ENCODE measurements at regions not wholly inside any gene's neighbourhood (a gene's known extent, or its start where the extent isn't known, plus 50 kb on each side); places are given as distances from the start of the nearest gene placed in this dataset.

DNA sequence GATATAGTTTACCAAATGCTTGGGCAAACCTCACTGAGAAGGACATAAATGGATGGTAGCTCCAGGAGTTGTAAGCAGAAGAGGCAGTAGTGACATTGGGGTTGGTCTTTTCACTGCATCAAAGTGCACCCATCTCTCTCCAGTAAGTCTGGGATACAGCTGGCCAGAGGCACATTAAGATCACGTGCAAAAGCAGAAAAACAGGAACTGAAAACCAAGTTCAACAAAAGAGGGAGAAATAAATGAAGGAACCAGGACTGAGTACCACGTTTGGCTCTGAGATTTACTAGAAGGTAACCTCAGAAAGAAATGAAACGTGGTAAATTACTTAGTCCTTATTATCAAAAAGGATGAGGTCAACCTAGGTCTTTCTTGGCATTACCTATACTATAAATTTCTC lies 259.2 kb downstream of the OSR1 start:
- no peak for TF ChIP-seq CTCF (IDR thresholded peaks at IDR 0.05; ENCODE audit: low read depth, low read length, missing input control)
- no peak for TF ChIP-seq RAD21 (IDR thresholded peaks at IDR 0.05)
- no peak for TF ChIP-seq ZBTB33 (IDR thresholded peaks at IDR 0.05)
- no peak for TF ChIP-seq FOXA2 (IDR thresholded peaks at IDR 0.05)
- no peak for TF ChIP-seq MAX (IDR thresholded peaks at IDR 0.05)
- TF ChIP-seq YY1 (IDR thresholded peaks at IDR 0.05) = no peak
- no peak for TF ChIP-seq TAF1 (conservative IDR thresholded peaks at IDR 0.05)

Data from liver (tissue), 3 donors.